ENCODE measurements at regions not wholly inside any gene's neighbourhood (a gene's known extent, or its start where the extent isn't known, plus 50 kb on each side); places are given as distances from the start of the nearest gene placed in this dataset.

GRCh38 chr1:38778051-38778450 is 81.5 kb downstream of the RRAGC start:
- H3K4me3 ChIP-seq (ENCODE audit: insufficient read depth, low read length, poor library complexity, severe bottlenecking): no peak overlapping the region
- no peaks in the 10 kb centered on the region; the same call in 1 of the 2 replicates for H3K27me3 ChIP-seq (ENCODE audit: low read length)
- no peak overlapping the region for H3K27ac ChIP-seq (ENCODE audit: low read depth, low read length)
- H3K9me2 ChIP-seq (replicated peaks; ENCODE audit: insufficient read depth, low read length): no peaks in the 10 kb centered on the region
- no peak overlapping the region for H2AFZ ChIP-seq (ENCODE audit: low read depth, low read length, severe bottlenecking)
- TF ChIP-seq CTCF (IDR thresholded peaks at IDR 0.05; ENCODE audit: insufficient read depth, low read length, poor library complexity, severe bottlenecking) (no peak), EZH2phosphoT487 (conservative IDR thresholded peaks at IDR 0.05; ENCODE audit: low read length) (no peak)
- no peaks in the 10 kb centered on the region for H4K20me1 ChIP-seq (ENCODE audit: low read depth, low read length)
- H3K4me2 ChIP-seq (ENCODE audit: low read depth, low read length, poor library complexity, severe bottlenecking): no peak overlapping the region
- no peaks in the 10 kb centered on the region for H3K79me2 ChIP-seq (ENCODE audit: insufficient read depth, low read length)
- no peaks in the 10 kb centered on the region for H3F3A ChIP-seq (ENCODE audit: insufficient read depth)
- H3K36me3 ChIP-seq (ENCODE audit: low read length): no peaks in the 10 kb centered on the region
- no peaks in the 10 kb centered on the region for H3K9me3 ChIP-seq (ENCODE audit: insufficient read depth, low read length)
- no peak overlapping the region for H3K9ac ChIP-seq (ENCODE audit: low read length)

- Histone ChIP-seq H3K9me3 (ENCODE audit: insufficient read depth, low read length) (no peaks in the 10 kb centered on the region), H2AFZ (ENCODE audit: low read depth, low read length, severe bottlenecking) (no peak overlapping the region), H3K79me2 (ENCODE audit: insufficient read depth, low read length) (no peaks in the 10 kb centered on the region), H3K9ac (ENCODE audit: low read length) (no peak overlapping the region), H3K4me3 (ENCODE audit: insufficient read depth, low read length, poor library complexity, severe bottlenecking) (no peak overlapping the region), H3K9me2 (replicated peaks; ENCODE audit: insufficient read depth, low read length) (no peaks in the 10 kb centered on the region), H3K36me3 (ENCODE audit: low read length) (no peaks in the 10 kb centered on the region), H4K20me1 (ENCODE audit: low read depth, low read length) (no peaks in the 10 kb centered on the region), H3K4me2 (ENCODE audit: low read depth, low read length, poor library complexity, severe bottlenecking) (no peak overlapping the region), H3F3A (ENCODE audit: insufficient read depth) (no peaks in the 10 kb centered on the region), H3K27ac (ENCODE audit: low read depth, low read length) (no peak overlapping the region), H3K27me3 (ENCODE audit: low read length) (no peaks in the 10 kb centered on the region; the same call in 1 of the 2 replicates)
- TF ChIP-seq CTCF (IDR thresholded peaks at IDR 0.05; ENCODE audit: insufficient read depth, low read length, poor library complexity, severe bottlenecking) (no peak), EZH2phosphoT487 (conservative IDR thresholded peaks at IDR 0.05; ENCODE audit: low read length) (no peak)
These were observed 82.1 kb downstream of the RRAGC start for GRCh38 chr1:38777464-38777957.

GRCh38 chr1:38776466-38777065 is 83.0 kb downstream of the RRAGC start:
- Histone ChIP-seq H2AFZ (ENCODE audit: low read depth, low read length, severe bottlenecking) (no peak overlapping the region), H3K36me3 (ENCODE audit: low read length) (no peaks in the 10 kb centered on the region), H3K9me2 (replicated peaks; ENCODE audit: insufficient read depth, low read length) (no peaks in the 10 kb centered on the region), H3K9ac (ENCODE audit: low read length) (no peak overlapping the region), H3K27me3 (ENCODE audit: low read length) (no peaks in the 10 kb centered on the region; the same call in 1 of the 2 replicates), H3K4me2 (ENCODE audit: low read depth, low read length, poor library complexity, severe bottlenecking) (no peak overlapping the region), H3K79me2 (ENCODE audit: insufficient read depth, low read length) (no peaks in the 10 kb centered on the region), H3K27ac (ENCODE audit: low read depth, low read length) (no peak overlapping the region), H3F3A (ENCODE audit: insufficient read depth) (no peaks in the 10 kb centered on the region), H3K4me3 (ENCODE audit: insufficient read depth, low read length, poor library complexity, severe bottlenecking) (no peak overlapping the region), H3K9me3 (ENCODE audit: insufficient read depth, low read length) (no peaks in the 10 kb centered on the region), H4K20me1 (ENCODE audit: low read depth, low read length) (no peaks in the 10 kb centered on the region)
- no peak for TF ChIP-seq CTCF (IDR thresholded peaks at IDR 0.05; ENCODE audit: insufficient read depth, low read length, poor library complexity, severe bottlenecking)
- TF ChIP-seq EZH2phosphoT487 (conservative IDR thresholded peaks at IDR 0.05; ENCODE audit: low read length): no peak
